AG09309 (cell line): ENCODE measurements at regions not wholly inside any gene's neighbourhood (a gene's known extent, or its start where the extent isn't known, plus 50 kb on each side); places are given as distances from the start of the nearest gene placed in this dataset.

ENCODE experiments used
- DNase-seq: peaks from one replicate; pipeline ENCODE4 v3.0.0-alpha.2; 2010; ENCODE audit warnings: low read depth
- H3K4me3 ChIP-seq: 2 replicates; pipeline ENCODE4 v1.5.1; 2011; ENCODE audit warnings: mild to moderate bottlenecking, low read depth, low read length, moderate library complexity; ENCODE audit not compliant: control insufficient read depth
- TF ChIP-seq, protein P1 (sequence below): IDR thresholded peaks from 2 replicates; pipeline ENCODE4 v1.5.1; 2011; ENCODE audit warnings: mild to moderate bottlenecking, low read depth, low read length, inconsistent platforms; ENCODE audit not compliant: insufficient read depth, control insufficient read depth; ENCODE audit errors: missing control alignments

DNA sequence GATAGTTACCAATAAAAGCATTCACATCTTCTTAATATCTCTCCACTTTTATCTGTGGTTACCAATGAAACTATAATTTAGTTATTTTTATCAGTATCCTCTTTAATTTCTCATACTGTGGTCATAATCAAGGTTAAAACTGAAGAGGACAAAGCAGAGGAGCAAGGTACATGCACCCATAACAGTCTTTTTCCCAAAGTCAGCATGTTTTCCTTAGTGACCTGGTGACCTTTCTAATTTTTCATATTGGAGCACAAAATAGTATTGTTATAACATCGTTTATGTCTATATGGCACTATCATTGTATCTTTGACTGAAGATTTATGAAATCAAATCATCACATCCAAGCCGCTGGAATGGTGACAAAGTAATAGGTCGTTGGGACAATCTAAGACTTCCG, 51.5 kb upstream of the CHORDC1 start:
- TF ChIP-seq, protein P1, sequence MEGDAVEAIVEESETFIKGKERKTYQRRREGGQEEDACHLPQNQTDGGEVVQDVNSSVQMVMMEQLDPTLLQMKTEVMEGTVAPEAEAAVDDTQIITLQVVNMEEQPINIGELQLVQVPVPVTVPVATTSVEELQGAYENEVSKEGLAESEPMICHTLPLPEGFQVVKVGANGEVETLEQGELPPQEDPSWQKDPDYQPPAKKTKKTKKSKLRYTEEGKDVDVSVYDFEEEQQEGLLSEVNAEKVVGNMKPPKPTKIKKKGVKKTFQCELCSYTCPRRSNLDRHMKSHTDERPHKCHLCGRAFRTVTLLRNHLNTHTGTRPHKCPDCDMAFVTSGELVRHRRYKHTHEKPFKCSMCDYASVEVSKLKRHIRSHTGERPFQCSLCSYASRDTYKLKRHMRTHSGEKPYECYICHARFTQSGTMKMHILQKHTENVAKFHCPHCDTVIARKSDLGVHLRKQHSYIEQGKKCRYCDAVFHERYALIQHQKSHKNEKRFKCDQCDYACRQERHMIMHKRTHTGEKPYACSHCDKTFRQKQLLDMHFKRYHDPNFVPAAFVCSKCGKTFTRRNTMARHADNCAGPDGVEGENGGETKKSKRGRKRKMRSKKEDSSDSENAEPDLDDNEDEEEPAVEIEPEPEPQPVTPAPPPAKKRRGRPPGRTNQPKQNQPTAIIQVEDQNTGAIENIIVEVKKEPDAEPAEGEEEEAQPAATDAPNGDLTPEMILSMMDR = no peak
- no peak for DNase-seq
- no peak overlapping the region for H3K4me3 ChIP-seq
